ENCODE measurements at regions not wholly inside any gene's neighbourhood (a gene's known extent, or its start where the extent isn't known, plus 50 kb on each side); places are given as distances from the start of the nearest gene placed in this dataset.

DNA sequence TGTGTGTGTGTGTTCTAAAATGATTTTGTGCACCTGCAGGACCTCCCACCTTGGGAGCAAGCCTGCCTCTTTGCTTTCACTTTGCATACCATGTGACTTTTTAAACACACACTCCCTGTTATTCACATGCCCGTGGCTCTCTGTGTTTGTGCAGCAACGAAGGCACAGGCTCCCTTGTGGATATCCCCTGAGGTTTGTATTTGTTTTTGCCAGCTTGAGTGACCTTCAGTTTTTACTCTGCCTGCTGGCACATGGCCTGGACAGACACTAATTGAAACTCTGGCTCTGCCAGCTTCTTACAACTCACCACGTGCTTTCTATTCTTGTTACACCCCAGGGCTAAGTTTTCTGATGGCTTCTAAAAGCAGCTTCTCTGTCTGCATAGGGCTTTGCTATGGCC is 885.8 kb downstream of the SH3BGRL start:
- no peak for DNase-seq

- no peak for DNase-seq
These were observed 890.4 kb downstream of the SH3BGRL start for GRCh38 chrX:82092307-82092706.

GRCh38 chrX:82125103-82125502 is 923.2 kb downstream of the SH3BGRL start:
- DNase-seq: no peak

DNA sequence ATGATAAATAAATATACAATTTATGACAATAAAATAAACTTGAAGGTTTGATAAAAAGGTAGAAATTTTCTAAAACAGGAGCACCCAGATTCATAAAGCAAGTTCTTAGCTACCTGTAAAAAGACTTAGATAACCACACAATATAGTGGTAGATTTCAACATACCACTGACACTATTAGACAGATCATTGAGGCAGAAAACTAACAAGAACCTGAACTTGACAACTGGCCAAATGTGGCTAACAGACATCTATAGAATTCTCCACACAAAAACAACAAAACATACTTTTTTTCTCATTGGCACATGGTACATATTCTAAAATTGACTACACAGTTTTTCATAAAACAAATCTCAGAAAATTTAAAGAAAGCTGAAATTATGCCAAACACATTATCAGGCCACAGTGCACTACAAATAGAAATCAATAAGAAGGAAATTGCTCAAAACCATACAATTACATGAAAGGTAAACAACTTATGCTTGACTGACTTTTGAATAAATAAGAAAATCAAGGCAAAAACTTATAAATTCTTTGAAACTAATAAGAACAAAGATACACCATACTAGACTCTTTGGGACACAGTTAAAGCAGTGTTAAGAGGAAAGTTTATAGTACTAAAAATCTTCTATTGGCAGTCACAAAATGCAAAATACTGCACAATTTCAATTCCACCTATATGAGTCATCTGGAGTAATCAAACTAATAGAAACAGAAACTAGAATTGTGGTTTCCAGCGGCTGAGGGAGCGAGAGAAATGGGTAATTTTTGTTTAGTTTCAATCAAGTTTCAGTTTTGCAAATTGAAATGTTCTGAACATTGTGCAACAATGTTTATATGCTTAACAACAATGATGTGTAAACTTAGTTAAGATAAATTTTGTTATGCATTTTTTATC is 925.6 kb downstream of the SH3BGRL start:
- peak in 1 of 5 donors; percentile 65 for DNase-seq

- peak in 1 of 5 donors; percentile 36 for DNase-seq
These were observed 932.5 kb downstream of the SH3BGRL start for GRCh38 chrX:82134378-82134777.

- DNase-seq: peak in 3 of 5 donors; percentile 1 to 48 (median 2)
These were observed 940.0 kb downstream of the SH3BGRL start for GRCh38 chrX:82141942-82142341.

DNA sequence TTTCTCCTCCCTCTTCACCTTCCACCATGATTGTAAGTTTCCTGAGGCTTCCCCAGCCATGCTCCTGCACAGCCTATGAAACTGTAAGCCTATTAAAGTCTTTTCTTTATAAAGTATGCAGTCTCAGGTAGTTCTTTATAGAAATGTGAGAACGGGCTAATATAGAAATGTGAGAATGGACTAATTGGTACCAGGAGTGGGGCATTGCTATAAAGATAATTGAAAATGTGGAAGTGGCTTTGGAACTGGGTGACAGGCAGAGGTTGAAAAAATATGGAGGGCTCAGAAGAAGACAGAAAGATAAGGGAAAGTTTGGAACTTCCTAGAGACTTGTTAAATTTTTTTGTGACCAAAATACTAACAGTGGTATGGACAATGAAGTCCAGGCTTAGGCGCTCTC is 959.3 kb downstream of the SH3BGRL start:
- DNase-seq: no peak

- no peak for DNase-seq
These were observed 961.8 kb downstream of the SH3BGRL start for GRCh38 chrX:82163701-82164100.

GRCh38 chrX:82196866-82197265 is 995.0 kb downstream of the SH3BGRL start:
- no peak for DNase-seq

DNA sequence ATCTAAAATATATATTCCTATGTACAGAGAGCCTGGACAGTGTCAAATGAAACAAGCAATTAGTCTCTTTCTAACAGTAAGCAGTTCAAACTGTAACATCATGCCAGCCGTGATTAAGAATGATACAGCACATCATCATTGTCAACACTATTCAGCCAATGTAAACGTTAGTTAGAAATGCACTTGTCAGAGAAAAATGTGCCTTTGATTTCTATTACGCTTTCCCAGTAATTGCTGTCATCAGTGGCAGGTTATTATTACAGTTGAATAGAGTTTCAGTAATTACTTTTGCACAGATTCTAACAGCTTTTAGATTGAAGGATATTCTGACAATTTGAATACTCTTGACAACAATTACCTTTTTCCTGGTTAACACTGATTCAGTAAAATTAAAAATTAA is 1007.1 kb downstream of the SH3BGRL start:
- no peak for DNase-seq

DNA sequence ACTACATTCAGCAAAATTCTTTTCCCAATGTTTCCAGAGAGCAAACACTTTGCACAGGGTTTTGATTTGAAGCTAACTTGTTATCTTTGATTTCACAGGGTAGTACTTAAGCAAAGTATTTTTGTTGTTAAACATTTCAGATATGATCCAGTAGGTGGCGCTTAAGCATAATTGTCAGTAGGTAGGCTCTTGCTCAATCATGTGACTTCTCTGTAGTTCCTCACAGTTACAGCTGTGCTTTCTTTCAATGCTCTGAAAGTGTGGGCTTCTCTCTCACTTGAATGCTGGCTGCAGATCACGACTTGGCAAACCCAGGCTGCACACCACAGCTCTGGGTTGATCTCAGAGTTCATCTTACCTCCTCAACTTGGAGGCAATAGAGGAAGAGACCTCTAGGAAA is 1016.5 kb downstream of the SH3BGRL start:
- DNase-seq: peak in 1 of 5 donors; percentile 20

- no peak for DNase-seq
These were observed 1017.2 kb downstream of the SH3BGRL start for GRCh38 chrX:82219129-82219528.

DNA sequence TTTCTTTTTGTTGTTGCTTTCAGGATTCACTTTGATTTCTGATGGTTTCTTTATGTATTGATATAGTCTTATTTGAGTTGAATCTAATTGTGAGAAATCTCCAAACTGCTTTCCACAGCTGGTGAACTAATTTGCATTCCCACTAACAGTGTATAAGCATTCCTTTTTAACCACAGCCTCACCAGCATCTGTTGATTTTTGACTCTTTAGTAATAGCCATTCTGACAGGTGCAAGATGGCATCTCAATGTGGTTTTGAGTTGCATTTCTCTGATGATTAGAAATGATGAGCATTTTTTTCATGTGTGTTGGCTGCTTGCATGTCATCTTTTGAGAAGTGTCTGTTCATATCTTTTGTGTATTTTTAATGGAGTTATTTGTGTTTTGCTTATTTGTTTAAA is 1023.1 kb downstream of the SH3BGRL start:
- no peak for DNase-seq

DNA sequence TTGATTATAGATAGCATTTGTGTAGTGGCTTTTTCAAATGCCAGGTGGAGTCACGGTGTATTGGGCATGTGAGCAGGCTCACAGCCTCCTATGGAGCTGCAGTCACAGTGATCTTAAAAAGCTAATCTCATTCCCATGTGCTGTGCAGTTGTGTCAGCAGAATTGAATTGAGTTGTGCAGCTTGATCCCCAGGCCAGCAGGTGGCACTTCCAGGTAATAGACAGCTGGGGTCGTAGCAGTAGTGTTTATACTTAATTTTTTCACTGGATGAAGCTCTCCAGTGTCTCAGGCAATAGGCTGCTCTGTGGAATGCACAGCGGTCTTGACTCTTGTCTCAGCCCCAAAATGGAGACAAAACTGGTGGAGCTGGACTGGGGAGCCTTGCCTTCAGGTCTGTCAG is 1028.1 kb downstream of the SH3BGRL start:
- no peak for DNase-seq

DNA sequence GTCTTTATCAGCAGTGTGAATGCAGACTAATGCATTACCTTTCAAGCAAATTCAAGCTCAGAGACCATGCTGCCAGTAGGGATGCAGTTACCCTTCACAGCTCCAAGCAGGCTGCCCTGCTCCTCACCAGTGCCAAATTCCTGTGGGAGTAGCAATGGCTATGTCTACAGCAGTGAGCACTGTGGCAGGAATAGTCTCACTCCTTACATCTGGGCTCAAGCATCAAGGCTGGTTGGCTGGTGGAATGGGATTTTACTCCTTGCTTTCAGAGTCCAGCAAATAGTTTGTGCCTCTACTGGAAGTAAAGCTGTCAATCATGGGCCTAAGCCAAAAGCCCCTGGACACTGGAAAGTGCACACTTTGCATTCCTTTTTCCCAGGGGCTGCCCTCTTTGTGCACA is 1030.8 kb downstream of the SH3BGRL start:
- DNase-seq: no peak

DNA sequence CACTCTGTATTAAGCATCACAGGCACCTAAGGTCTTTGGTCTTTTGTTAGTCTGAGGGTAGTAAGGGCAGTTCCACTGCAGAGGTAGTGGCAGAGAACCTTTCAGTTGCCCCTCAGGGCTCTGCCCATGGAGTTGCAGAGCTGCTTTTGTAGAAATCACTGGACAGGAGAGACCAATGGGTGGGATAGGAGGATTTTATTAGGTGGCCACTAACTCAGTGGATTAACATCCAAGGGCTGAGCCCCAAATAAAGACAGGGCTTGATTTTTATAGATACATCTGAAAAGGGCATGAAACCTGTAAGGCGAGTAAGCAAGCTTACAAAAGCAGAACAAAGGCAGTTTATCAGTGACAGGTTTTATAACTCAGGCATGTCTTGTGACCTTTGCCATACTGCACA is 1035.4 kb downstream of the SH3BGRL start:
- no peak for DNase-seq

Measured in T-helper 1 cell (primary cell).